Retinal pigment epithelial cell (primary cell): ENCODE measurements at regions not wholly inside any gene's neighbourhood (a gene's known extent, or its start where the extent isn't known, plus 50 kb on each side); places are given as distances from the start of the nearest gene placed in this dataset.

Source experiments
- DNase-seq: peaks from one replicate; pipeline ENCODE4 v3.0.0-alpha.2; 2010; ENCODE audit warnings: low read depth
- H3K4me3 ChIP-seq: 2 replicates; pipeline ENCODE4 v1.5.1; 2011; ENCODE audit warnings: mild to moderate bottlenecking, low read length, control low read depth, moderate library complexity
- CTCF ChIP-seq: conservative IDR thresholded peaks from 2 replicates; pipeline ENCODE4 v1.5.1; 2011; ENCODE audit warnings: low read depth, low read length, control low read depth, inconsistent platforms

- no peak for DNase-seq
- no peak for TF ChIP-seq CTCF
- H3K4me3 ChIP-seq: no peak overlapping the region
Measured at GRCh38 chr12:125355614-125356013, 290.4 kb downstream of the AACS start.

- DNase-seq: no peak
- TF ChIP-seq CTCF: no peak
- H3K4me3 ChIP-seq: no peak overlapping the region
Measured at GRCh38 chr12:125356111-125356510, 290.9 kb downstream of the AACS start.

GRCh38 chr12:125357561-125357960 lies 292.3 kb downstream of the AACS start:
- TF ChIP-seq CTCF: no peak
- no peak for DNase-seq
- no peak overlapping the region for H3K4me3 ChIP-seq

- no peak for DNase-seq
- no peak overlapping the region for H3K4me3 ChIP-seq
- TF ChIP-seq CTCF: no peak
Measured at GRCh38 chr12:125360540-125360939, 295.3 kb downstream of the AACS start.

GRCh38 chr12:125371033-125371432 lies 305.8 kb downstream of the AACS start:
- no peak for TF ChIP-seq CTCF
- no peak overlapping the region for H3K4me3 ChIP-seq

GRCh38 chr12:125372085-125372484 lies 306.9 kb downstream of the AACS start:
- DNase-seq: no peak
- H3K4me3 ChIP-seq: no peak overlapping the region
- TF ChIP-seq CTCF: no peak

More at GRCh38 chr12:125371033-125371432, 305.8 kb downstream of the AACS start:
- no peak for DNase-seq

- no peak overlapping the region for H3K4me3 ChIP-seq
- TF ChIP-seq CTCF: no peak
- no peak for DNase-seq
Measured at GRCh38 chr12:125373375-125373774, 308.1 kb downstream of the AACS start.
